H9 (cell line): ENCODE measurements at regions not wholly inside any gene's neighbourhood (a gene's known extent, or its start where the extent isn't known, plus 50 kb on each side); places are given as distances from the start of the nearest gene placed in this dataset.

ENCODE experiments used
- DNase-seq: peaks from one replicate; pipeline ENCODE4 v3.0.0-alpha.2; 2017
- H2AFZ ChIP-seq: one replicate; pipeline ENCODE4 v1.6.1; 2013; ENCODE audit warnings: mild to moderate bottlenecking, low read length, control low read depth, moderate library complexity
- H2AK5ac ChIP-seq: 2 replicates; pipeline ENCODE4 v1.6.1; 2013; ENCODE audit warnings: low read length, control low read depth, mixed read lengths; ENCODE audit not compliant: insufficient read length
- H2BK120ac ChIP-seq: one replicate; pipeline ENCODE4 v1.6.1; 2013; ENCODE audit warnings: low read depth, mild to moderate bottlenecking, low read length, control low read depth, inconsistent platforms; ENCODE audit not compliant: poor library complexity, severe bottlenecking
- H2BK12ac ChIP-seq: 2 replicates; pipeline ENCODE4 v1.6.1; 2013; ENCODE audit warnings: low read length, control low read depth, mixed read lengths, low read depth; ENCODE audit not compliant: insufficient read length
- H2BK15ac ChIP-seq: 2 replicates; pipeline ENCODE4 v1.6.1; 2013; ENCODE audit warnings: low read depth, low read length, control low read depth
- H2BK20ac ChIP-seq: one replicate; pipeline ENCODE4 v1.6.1; 2013; ENCODE audit warnings: low read depth, mild to moderate bottlenecking, low read length, control low read depth, inconsistent platforms; ENCODE audit not compliant: poor library complexity, severe bottlenecking
- H2BK5ac ChIP-seq: 2 replicates; pipeline ENCODE4 v1.6.1; 2013; ENCODE audit warnings: low read length, control low read depth, mixed read lengths; ENCODE audit not compliant: insufficient read length
- H3K14ac ChIP-seq: 2 replicates; pipeline ENCODE4 v1.6.1; 2013; ENCODE audit warnings: low read length, control low read depth; ENCODE audit not compliant: insufficient read depth
- H3K18ac ChIP-seq: 2 replicates; pipeline ENCODE4 v1.6.1; 2013; ENCODE audit warnings: low read depth, mild to moderate bottlenecking, mixed read lengths, low read length, control low read depth; ENCODE audit not compliant: insufficient read length
- H3K23ac ChIP-seq: 2 replicates; pipeline ENCODE4 v1.6.1; 2013; ENCODE audit warnings: low read length, control low read depth, mixed read lengths, low read depth; ENCODE audit not compliant: insufficient read length
- H3K23me2 ChIP-seq: 2 replicates; pipeline ENCODE4 v1.6.1; 2013; ENCODE audit warnings: low read depth, mild to moderate bottlenecking, mixed read lengths, low read length, control low read depth; ENCODE audit not compliant: insufficient read length, poor library complexity, severe bottlenecking
- H3K27ac ChIP-seq: 2 replicates; pipeline ENCODE4 v1.5.1; 2013; ENCODE audit warnings: low read length, control low read depth, mixed read lengths, low read depth; ENCODE audit not compliant: insufficient read length
- H3K27me3 ChIP-seq: 2 replicates; pipeline ENCODE4 v1.6.1; 2013; ENCODE audit warnings: low read length, control low read depth, inconsistent platforms; ENCODE audit not compliant: insufficient read depth
- H3K4ac ChIP-seq: 2 replicates; pipeline ENCODE4 v1.6.1; 2013; ENCODE audit warnings: low read depth, mild to moderate bottlenecking, control low read depth, inconsistent platforms, low read length, moderate library complexity
- H3K4me1 ChIP-seq: 2 replicates; pipeline ENCODE4 v1.6.1; 2013; ENCODE audit warnings: low read length, control low read depth, inconsistent platforms; ENCODE audit not compliant: insufficient read depth
- H3K4me2 ChIP-seq: 2 replicates; pipeline ENCODE4 v1.6.1; 2013; ENCODE audit warnings: low read length, control low read depth, mixed read lengths; ENCODE audit not compliant: insufficient read length, insufficient read depth
- H3K56ac ChIP-seq: 2 replicates; pipeline ENCODE4 v1.6.1; 2013; ENCODE audit warnings: low read depth, mild to moderate bottlenecking, mixed read lengths, low read length, control low read depth; ENCODE audit not compliant: insufficient read length
- H3K79me1 ChIP-seq: 2 replicates; pipeline ENCODE4 v1.6.1; 2013; ENCODE audit warnings: low read depth, mild to moderate bottlenecking, moderate library complexity, low read length, control low read depth, inconsistent platforms; ENCODE audit not compliant: insufficient read depth, poor library complexity, severe bottlenecking
- H3K79me2 ChIP-seq: 2 replicates; pipeline ENCODE4 v1.6.1; 2013; ENCODE audit warnings: low read length, control low read depth, inconsistent platforms; ENCODE audit not compliant: insufficient read depth
- H3K9ac ChIP-seq: 2 replicates; pipeline ENCODE4 v1.6.1; 2013; ENCODE audit warnings: low read length, control low read depth, mixed read lengths; ENCODE audit not compliant: insufficient read length; ENCODE audit errors: extremely low read depth
- H3K9me3 ChIP-seq: one replicate; pipeline ENCODE4 v1.6.1; 2013; ENCODE audit warnings: low read depth, low read length, inconsistent platforms; ENCODE audit not compliant: control insufficient read depth
- H3T11ph ChIP-seq: one replicate; pipeline ENCODE4 v1.6.1; 2013; ENCODE audit warnings: mild to moderate bottlenecking, low read length, control low read depth, inconsistent platforms
- H4K20me1 ChIP-seq: one replicate; pipeline ENCODE4 v1.6.1; 2013; ENCODE audit not compliant: control insufficient read depth, insufficient read length, insufficient read depth
- H4K5ac ChIP-seq: 2 replicates; pipeline ENCODE4 v1.6.1; 2013; ENCODE audit warnings: low read depth, mild to moderate bottlenecking, mixed read lengths, low read length, control low read depth; ENCODE audit not compliant: insufficient read length
- H4K8ac ChIP-seq: replicated peaks from 2 replicates; pipeline ENCODE4 v1.6.1; 2013; ENCODE audit warnings: low read length, control low read depth, mixed read lengths, low read depth; ENCODE audit not compliant: insufficient read length
- H4K91ac ChIP-seq: 2 replicates; pipeline ENCODE4 v1.6.1; 2013; ENCODE audit warnings: low read depth, mild to moderate bottlenecking, moderate library complexity, mixed read lengths, low read length, control low read depth; ENCODE audit not compliant: insufficient read length
- H3K27ac Mint-ChIP-seq, 3 experiments: 2 replicates in 2 of 3; 3 replicates in 1 of 3; pipeline ENCODE4 v1.8.0; 2020 to 2021; ENCODE audit warnings: mixed read lengths in 3 of 3, mild to moderate bottlenecking in 1 of 3, moderate library complexity in 1 of 3
- H3K27me3 Mint-ChIP-seq: 2 replicates; pipeline ENCODE4 v1.8.0; 2021; ENCODE audit warnings: low read depth, mild to moderate bottlenecking, moderate library complexity, mixed read lengths
- H3K36me3 Mint-ChIP-seq, 3 experiments: 2 replicates in 2 of 3; 3 replicates in 1 of 3; pipeline ENCODE4 v1.8.0; 2020 to 2021; ENCODE audit warnings: low read depth in 3 of 3, mixed read lengths in 3 of 3; ENCODE audit not compliant: insufficient read depth in 1 of 3
- H3K4me1 Mint-ChIP-seq, 2 experiments: 2 replicates each; pipeline ENCODE4 v1.8.0; 2020; ENCODE audit warnings: mixed read lengths in 2 of 2
- H3K4me3 Mint-ChIP-seq, 2 experiments: 2 replicates in 1 of 2; 3 replicates in 1 of 2; pipeline ENCODE4 v1.8.0; 2020 to 2021; ENCODE audit warnings: mild to moderate bottlenecking in 2 of 2, mixed read lengths in 2 of 2, moderate library complexity in 1 of 2
- H3K9me3 Mint-ChIP-seq, 2 experiments: 2 replicates in 1 of 2; 3 replicates in 1 of 2; pipeline ENCODE4 v1.8.0; 2020; ENCODE audit warnings: mild to moderate bottlenecking in 2 of 2, mixed read lengths in 2 of 2, moderate library complexity in 1 of 2
- CTCF ChIP-seq: fragments of 200-600 bp; sonication (generic); conservative IDR thresholded peaks from 3 replicates; pipeline ENCODE4 v1.8.0; 2021; ENCODE audit warnings: antibody characterized with exemption, mild to moderate bottlenecking
- WGBS: extraction: QIAGEN DNeasy Blood & Tissue Kit; methylation state at CpG from one replicate; pipeline ENCODE4 v1.1.7; 2013; ENCODE audit warnings: missing lambda C conversion rate, low lambda C conversion rate, mixed read lengths; ENCODE audit not compliant: insufficient read length; ENCODE audit errors: extremely low coverage; 5-methylcytosine and 5-hydroxymethylcytosine counted together

GRCh38 chr14:87508333-87508732 lies 484.6 kb downstream of the GALC start:
- H3K18ac ChIP-seq: no peak overlapping the region
- WGBS: no CpG with 5 or more reads among the region's 1 CpG
- H3K56ac ChIP-seq: no peak overlapping the region
- H2AFZ ChIP-seq: no peak overlapping the region
- H2BK120ac ChIP-seq: no peak overlapping the region
- no peaks in the 10 kb centered on the region for H3K79me1 ChIP-seq
- H3K23ac ChIP-seq: no peak overlapping the region
- H4K20me1 ChIP-seq: no peaks in the 10 kb centered on the region
- no peak overlapping the region for H4K91ac ChIP-seq
- no peak overlapping the region for H3T11ph ChIP-seq
- no peaks in the 10 kb centered on the region for H3K36me3 Mint-ChIP-seq
- H3K4me2 ChIP-seq: no peak overlapping the region
- no peak overlapping the region for H4K5ac ChIP-seq
- H3K27me3 Mint-ChIP-seq: peaks cover 2% of the 10 kb centered on the region; the same call in 1 of the 2 replicates
- H2BK5ac ChIP-seq: no peak overlapping the region
- no peak overlapping the region for H4K8ac ChIP-seq
- no peak overlapping the region for H3K27ac Mint-ChIP-seq
- no peak overlapping the region for H3K27ac ChIP-seq
- no peak overlapping the region for H3K4ac ChIP-seq
- no peaks in the 10 kb centered on the region for H3K79me2 ChIP-seq
- H2BK20ac ChIP-seq: no peak overlapping the region
- H3K4me1 ChIP-seq: no peaks in the 10 kb centered on the region
- H2AK5ac ChIP-seq: no peak overlapping the region
- peaks cover 6% of the 10 kb centered on the region in 2 experiments for H3K4me1 Mint-ChIP-seq
- H3K9ac ChIP-seq: no peak overlapping the region
- H3K23me2 ChIP-seq: no peaks in the 10 kb centered on the region
- no peaks in the 10 kb centered on the region for H3K27me3 ChIP-seq
- H2BK15ac ChIP-seq: no peak overlapping the region
- no peak for TF ChIP-seq CTCF
- DNase-seq: no peak
- H3K14ac ChIP-seq: no peak overlapping the region
- H2BK12ac ChIP-seq: no peak overlapping the region
- no peaks in the 10 kb centered on the region for H3K9me3 Mint-ChIP-seq
- H3K4me3 Mint-ChIP-seq: no peak overlapping the region
- H3K9me3 ChIP-seq: no peaks in the 10 kb centered on the region
